ENCODE measurements at regions not wholly inside any gene's neighbourhood (a gene's known extent, or its start where the extent isn't known, plus 50 kb on each side); places are given as distances from the start of the nearest gene placed in this dataset.

DNA sequence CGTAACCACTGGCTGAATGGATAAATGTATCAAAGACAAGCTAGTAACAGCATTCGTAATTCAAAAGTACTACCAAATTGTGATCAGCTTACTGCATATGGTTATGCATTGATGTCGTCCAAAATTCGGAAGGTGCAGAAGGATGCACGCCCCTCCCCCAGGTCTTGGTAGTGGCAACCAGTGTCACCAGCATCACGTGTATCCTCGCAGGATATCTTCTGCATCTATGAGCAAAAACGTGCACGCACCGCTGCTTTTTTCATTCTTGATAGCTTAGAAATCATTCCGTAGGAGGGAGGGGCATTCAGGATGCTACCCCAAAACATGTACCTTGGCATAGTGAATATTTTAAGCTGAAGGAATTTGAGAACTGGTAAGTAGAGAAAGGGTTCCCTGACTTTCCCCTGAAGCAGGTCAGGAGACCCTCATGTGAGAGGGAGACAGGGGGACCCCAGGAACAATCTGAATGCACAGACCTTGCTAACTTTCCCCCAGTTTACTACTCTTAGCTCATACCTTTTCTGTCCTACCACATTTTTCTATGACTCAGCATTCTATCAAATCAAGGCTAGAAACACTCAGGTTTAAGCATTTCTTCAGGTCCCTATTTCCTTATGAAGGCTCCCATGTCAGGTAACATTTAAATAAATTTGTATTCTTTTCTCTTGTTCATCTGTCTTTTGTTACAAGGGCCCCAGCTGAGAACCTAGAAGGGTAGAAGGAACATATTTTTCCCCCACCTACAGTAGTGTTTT, 61.2 kb upstream of the TM9SF2 start:
- Histone ChIP-seq H3K27me3 (ENCODE audit: insufficient read depth) (peaks cover 7% of the 10 kb centered on the region; the same call in 1 of the 2 replicates), H3K4me2 (no peak overlapping the region), H4K20me1 (ENCODE audit: insufficient read depth) (no peaks in the 10 kb centered on the region), H3K79me2 (ENCODE audit: insufficient read depth) (no peaks in the 10 kb centered on the region), H3F3A (replicated peaks; ENCODE audit: insufficient read depth) (no peaks in the 10 kb centered on the region), H3K27ac (ENCODE audit: low read depth in 2 of 2, low read length in 1 of 2) (no peak overlapping the region), H3K9me2 (no peaks in the 10 kb centered on the region), H3K4me1 (ENCODE audit: control insufficient read depth in 1 of 2, insufficient read depth in 2 of 2, low read depth in 1 of 2, low read length in 1 of 2) (peaks cover 0 to 7% of the 10 kb centered on the region in 2 experiments; a peak in 1 of 4 replicates), H2AFZ (ENCODE audit: low read depth) (no peak overlapping the region), H3K36me3 (replicated peaks in 1 of 2; ENCODE audit: control insufficient read depth in 1 of 2, insufficient read depth in 2 of 2, low read length in 1 of 2) (no peaks in the 10 kb centered on the region), H3K9ac (no peak overlapping the region), H3K4me3 (ENCODE audit: low read depth in 2 of 2, low read length in 1 of 2) (peak overlapping the region in 1 of 2 experiments; percentile 13; a peak in 1 of 4 replicates), H3K9me3 (no peaks in the 10 kb centered on the region)
- TF ChIP-seq SMC3 (IDR thresholded peaks at IDR 0.05; ENCODE audit: low read depth, low read length) (no peak), SIN3A (IDR thresholded peaks at IDR 0.05; ENCODE audit: borderline replicate concordance, low read depth, low read length) (no peak), GABPA (IDR thresholded peaks at IDR 0.05; ENCODE audit: low read depth) (no peak), CHD2 (IDR thresholded peaks at IDR 0.05; ENCODE audit: low read length, partially characterized antibody) (no peak)
- TF ChIP-seq, protein P1, sequence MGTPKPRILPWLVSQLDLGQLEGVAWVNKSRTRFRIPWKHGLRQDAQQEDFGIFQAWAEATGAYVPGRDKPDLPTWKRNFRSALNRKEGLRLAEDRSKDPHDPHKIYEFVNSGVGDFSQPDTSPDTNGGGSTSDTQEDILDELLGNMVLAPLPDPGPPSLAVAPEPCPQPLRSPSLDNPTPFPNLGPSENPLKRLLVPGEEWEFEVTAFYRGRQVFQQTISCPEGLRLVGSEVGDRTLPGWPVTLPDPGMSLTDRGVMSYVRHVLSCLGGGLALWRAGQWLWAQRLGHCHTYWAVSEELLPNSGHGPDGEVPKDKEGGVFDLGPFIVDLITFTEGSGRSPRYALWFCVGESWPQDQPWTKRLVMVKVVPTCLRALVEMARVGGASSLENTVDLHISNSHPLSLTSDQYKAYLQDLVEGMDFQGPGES (IDR thresholded peaks at IDR 0.05; ENCODE audit: low read depth, low read length): no peak
- POLR2A ChIA-PET: no interaction called here
- DNase-seq: no peak
- CTCF ChIA-PET: interaction anchor here (0.8 to 8.4 kb wide), 6 partner anchors 17 to 263 kb away, joined by 3 to 249 read pairs (median 5); no protein-coding TSS in a partner anchor
- whole genome bisulfite sequencing (ENCODE audit: low lambda C conversion rate): 33% methylated on average over 11 of the region's 11 CpGs

DNA sequence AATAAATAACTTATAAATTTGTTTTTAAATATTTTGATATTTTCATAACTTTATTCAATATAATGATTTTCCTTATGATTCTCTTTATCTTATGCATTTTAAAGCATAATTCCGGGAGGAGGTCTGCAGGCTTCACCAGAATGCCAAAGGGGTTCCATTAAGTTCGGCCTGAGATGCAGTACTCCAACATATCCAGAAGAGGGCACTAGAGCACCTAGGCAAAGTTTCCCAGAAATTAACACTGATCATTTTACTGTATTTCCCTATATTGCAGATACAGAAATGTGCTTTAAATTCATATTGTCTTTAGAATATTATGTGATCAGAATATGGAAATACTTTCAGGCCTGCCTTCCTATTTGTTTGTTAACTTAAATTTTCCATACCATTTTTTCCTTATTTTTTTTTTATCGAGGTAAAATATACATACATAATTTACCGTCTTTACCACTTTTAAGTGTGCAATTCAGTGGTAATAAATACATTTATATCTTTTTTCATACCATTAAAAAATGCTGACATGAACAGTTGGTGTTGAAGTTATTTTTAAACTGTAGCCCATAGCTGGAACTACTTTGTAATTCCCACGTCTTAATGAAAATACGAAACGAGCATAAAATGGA, 58.9 kb upstream of the TM9SF2 start:
- peaks cover 0 to 7% of the 10 kb centered on the region in 2 experiments; a peak in 1 of 4 replicates for H3K4me1 ChIP-seq (ENCODE audit: control insufficient read depth in 1 of 2, insufficient read depth in 2 of 2, low read depth in 1 of 2, low read length in 1 of 2)
- H3K27ac ChIP-seq (ENCODE audit: low read depth in 2 of 2, low read length in 1 of 2): no peak overlapping the region
- H3K36me3 ChIP-seq (replicated peaks in 1 of 2; ENCODE audit: control insufficient read depth in 1 of 2, insufficient read depth in 2 of 2, low read length in 1 of 2): no peaks in the 10 kb centered on the region
- peak; percentile 58 for DNase-seq
- no peak overlapping the region for H3K9ac ChIP-seq
- H4K20me1 ChIP-seq (ENCODE audit: insufficient read depth): no peaks in the 10 kb centered on the region
- H3K9me3 ChIP-seq: no peaks in the 10 kb centered on the region
- no peak overlapping the region for H3K4me2 ChIP-seq
- CTCF ChIA-PET: interaction anchor here (0.6 to 2.5 kb wide), 22 partner anchors 8 to 546 kb away, joined by 3 to 11 read pairs (median 4); partner anchors contain the start of gene TM9SF2
- POLR2A ChIA-PET: interaction anchor here (0.7 kb wide), 1 partner anchor 78 kb away, joined by 3 read pairs; no protein-coding TSS in a partner anchor
- no peaks in the 10 kb centered on the region for H3F3A ChIP-seq (replicated peaks; ENCODE audit: insufficient read depth)
- no peaks in the 10 kb centered on the region for H3K79me2 ChIP-seq (ENCODE audit: insufficient read depth)
- no peak overlapping the region; a peak in 1 of 4 replicates for H3K4me3 ChIP-seq (ENCODE audit: low read depth in 2 of 2, low read length in 1 of 2)
- no peaks in the 10 kb centered on the region for H3K9me2 ChIP-seq
- WGBS (ENCODE audit: low lambda C conversion rate): 69% methylated on average over 7 of the region's 7 CpGs
- H2AFZ ChIP-seq (ENCODE audit: low read depth): no peak overlapping the region
- H3K27me3 ChIP-seq (ENCODE audit: insufficient read depth): peaks cover 7% of the 10 kb centered on the region; the same call in 1 of the 2 replicates
- TF ChIP-seq SIN3A (IDR thresholded peaks at IDR 0.05; ENCODE audit: borderline replicate concordance, low read depth, low read length) (no peak), EP300 (IDR thresholded peaks at IDR 0.05; ENCODE audit: borderline replicate concordance in 1 of 2, low read depth in 1 of 2, low read length in 1 of 2) (no peak), TEAD4 (IDR thresholded peaks at IDR 0.05; ENCODE audit: borderline replicate concordance, insufficient read depth) (no peak), MEF2A (IDR thresholded peaks at IDR 0.05; ENCODE audit: borderline replicate concordance, low read depth) (no peak), GATA2 (CRISPR knock-in tag; IDR thresholded peaks at IDR 0.05) (no peak), SMC3 (IDR thresholded peaks at IDR 0.05; ENCODE audit: low read depth, low read length) (peak; percentile 54), EZH2phosphoT487 (IDR thresholded peaks at IDR 0.05; ENCODE audit: borderline replicate concordance, low read depth) (no peak), GABPA (IDR thresholded peaks at IDR 0.05; ENCODE audit: low read depth) (no peak), NRF1 (IDR thresholded peaks at IDR 0.05; ENCODE audit: low read depth, low read length) (no peak)
- TF ChIP-seq, protein P2, sequence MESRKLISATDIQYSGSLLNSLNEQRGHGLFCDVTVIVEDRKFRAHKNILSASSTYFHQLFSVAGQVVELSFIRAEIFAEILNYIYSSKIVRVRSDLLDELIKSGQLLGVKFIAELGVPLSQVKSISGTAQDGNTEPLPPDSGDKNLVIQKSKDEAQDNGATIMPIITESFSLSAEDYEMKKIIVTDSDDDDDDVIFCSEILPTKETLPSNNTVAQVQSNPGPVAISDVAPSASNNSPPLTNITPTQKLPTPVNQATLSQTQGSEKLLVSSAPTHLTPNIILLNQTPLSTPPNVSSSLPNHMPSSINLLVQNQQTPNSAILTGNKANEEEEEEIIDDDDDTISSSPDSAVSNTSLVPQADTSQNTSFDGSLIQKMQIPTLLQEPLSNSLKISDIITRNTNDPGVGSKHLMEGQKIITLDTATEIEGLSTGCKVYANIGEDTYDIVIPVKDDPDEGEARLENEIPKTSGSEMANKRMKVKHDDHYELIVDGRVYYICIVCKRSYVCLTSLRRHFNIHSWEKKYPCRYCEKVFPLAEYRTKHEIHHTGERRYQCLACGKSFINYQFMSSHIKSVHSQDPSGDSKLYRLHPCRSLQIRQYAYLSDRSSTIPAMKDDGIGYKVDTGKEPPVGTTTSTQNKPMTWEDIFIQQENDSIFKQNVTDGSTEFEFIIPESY (IDR thresholded peaks at IDR 0.05; ENCODE audit: borderline replicate concordance, low read depth): no peak
- TF ChIP-seq, protein P3, sequence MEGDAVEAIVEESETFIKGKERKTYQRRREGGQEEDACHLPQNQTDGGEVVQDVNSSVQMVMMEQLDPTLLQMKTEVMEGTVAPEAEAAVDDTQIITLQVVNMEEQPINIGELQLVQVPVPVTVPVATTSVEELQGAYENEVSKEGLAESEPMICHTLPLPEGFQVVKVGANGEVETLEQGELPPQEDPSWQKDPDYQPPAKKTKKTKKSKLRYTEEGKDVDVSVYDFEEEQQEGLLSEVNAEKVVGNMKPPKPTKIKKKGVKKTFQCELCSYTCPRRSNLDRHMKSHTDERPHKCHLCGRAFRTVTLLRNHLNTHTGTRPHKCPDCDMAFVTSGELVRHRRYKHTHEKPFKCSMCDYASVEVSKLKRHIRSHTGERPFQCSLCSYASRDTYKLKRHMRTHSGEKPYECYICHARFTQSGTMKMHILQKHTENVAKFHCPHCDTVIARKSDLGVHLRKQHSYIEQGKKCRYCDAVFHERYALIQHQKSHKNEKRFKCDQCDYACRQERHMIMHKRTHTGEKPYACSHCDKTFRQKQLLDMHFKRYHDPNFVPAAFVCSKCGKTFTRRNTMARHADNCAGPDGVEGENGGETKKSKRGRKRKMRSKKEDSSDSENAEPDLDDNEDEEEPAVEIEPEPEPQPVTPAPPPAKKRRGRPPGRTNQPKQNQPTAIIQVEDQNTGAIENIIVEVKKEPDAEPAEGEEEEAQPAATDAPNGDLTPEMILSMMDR (IDR thresholded peaks at IDR 0.05): peak; percentile 93
- TF ChIP-seq, protein P4, sequence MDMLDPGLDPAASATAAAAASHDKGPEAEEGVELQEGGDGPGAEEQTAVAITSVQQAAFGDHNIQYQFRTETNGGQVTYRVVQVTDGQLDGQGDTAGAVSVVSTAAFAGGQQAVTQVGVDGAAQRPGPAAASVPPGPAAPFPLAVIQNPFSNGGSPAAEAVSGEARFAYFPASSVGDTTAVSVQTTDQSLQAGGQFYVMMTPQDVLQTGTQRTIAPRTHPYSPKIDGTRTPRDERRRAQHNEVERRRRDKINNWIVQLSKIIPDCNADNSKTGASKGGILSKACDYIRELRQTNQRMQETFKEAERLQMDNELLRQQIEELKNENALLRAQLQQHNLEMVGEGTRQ (IDR thresholded peaks at IDR 0.05; ENCODE audit: borderline replicate concordance, low read depth, low read length): no peak
